Astrocyte (in vitro differentiated cells and primary cell): ENCODE measurements at regions not wholly inside any gene's neighbourhood (a gene's known extent, or its start where the extent isn't known, plus 50 kb on each side); places are given as distances from the start of the nearest gene placed in this dataset.

Source experiments
- DNase-seq: peaks from one replicate; pipeline ENCODE4 v3.0.0-alpha.2; 2010; ENCODE audit warnings: low read depth
- FAIRE-seq: peaks from 2 replicates; lab custom pipeline; 2011; peaks lifted over from hg19 to GRCh38; lab: Jason Lieb, UNC
- H2AFZ ChIP-seq: 2 replicates; pipeline ENCODE4 v1.6.0; 2012; ENCODE audit warnings: low read depth, low read length, inconsistent platforms
- H3K27ac ChIP-seq: 2 replicates; pipeline ENCODE4 v1.5.1; 2011; ENCODE audit warnings: low read depth, low read length, inconsistent platforms
- H3K27me3 ChIP-seq: 2 replicates; pipeline ENCODE4 v1.6.0; 2011; ENCODE audit warnings: low read length, inconsistent platforms; ENCODE audit not compliant: insufficient read depth
- H3K36me3 ChIP-seq: 2 replicates; pipeline ENCODE4 v1.5.1; 2011; ENCODE audit warnings: low read length, inconsistent platforms; ENCODE audit not compliant: insufficient read depth
- H3K4me1 ChIP-seq: 2 replicates; pipeline ENCODE4 v1.5.1; 2011; ENCODE audit warnings: low read length, inconsistent platforms; ENCODE audit not compliant: insufficient read depth
- H3K4me2 ChIP-seq: 2 replicates; pipeline ENCODE4 v1.6.0; 2012; ENCODE audit warnings: low read length, inconsistent platforms
- H3K4me3 ChIP-seq: 2 replicates; pipeline ENCODE4 v1.5.1; 2011; ENCODE audit warnings: low read depth, mild to moderate bottlenecking, low read length, inconsistent platforms; ENCODE audit not compliant: insufficient read depth
- H3K79me2 ChIP-seq: 2 replicates; pipeline ENCODE4 v1.6.0; 2012; ENCODE audit warnings: mild to moderate bottlenecking, low read length, inconsistent platforms; ENCODE audit not compliant: insufficient read depth
- H3K9ac ChIP-seq: 2 replicates; pipeline ENCODE4 v1.6.0; 2012; ENCODE audit warnings: mild to moderate bottlenecking, low read length, inconsistent platforms
- H3K9me3 ChIP-seq: 2 replicates; pipeline ENCODE4 v1.5.1; 2012; ENCODE audit warnings: low read depth, mild to moderate bottlenecking, low read length, inconsistent platforms; ENCODE audit not compliant: insufficient read depth
- H4K20me1 ChIP-seq: 2 replicates; pipeline ENCODE4 v1.6.0; 2012; ENCODE audit warnings: low read length, inconsistent platforms; ENCODE audit not compliant: insufficient read depth
- H3K27ac Mint-ChIP-seq: one replicate; pipeline ENCODE4 v1.8.0; 2021; ENCODE audit warnings: mild to moderate bottlenecking, mixed read lengths; ENCODE audit not compliant: unreplicated experiment
- H3K27me3 Mint-ChIP-seq: one replicate; pipeline ENCODE4 v1.8.0; 2021; ENCODE audit warnings: low read depth, mixed read lengths; ENCODE audit not compliant: unreplicated experiment
- H3K36me3 Mint-ChIP-seq: one replicate; pipeline ENCODE4 v1.8.0; 2021; ENCODE audit warnings: low read depth, mixed read lengths; ENCODE audit not compliant: unreplicated experiment
- H3K4me1 Mint-ChIP-seq: one replicate; pipeline ENCODE4 v1.8.0; 2021; ENCODE audit warnings: low read depth, mixed read lengths; ENCODE audit not compliant: unreplicated experiment
- H3K4me3 Mint-ChIP-seq: one replicate; pipeline ENCODE4 v1.8.0; 2021; ENCODE audit warnings: mild to moderate bottlenecking, moderate library complexity, mixed read lengths; ENCODE audit not compliant: unreplicated experiment
- H3K9me3 Mint-ChIP-seq: one replicate; pipeline ENCODE4 v1.8.0; 2021; ENCODE audit warnings: mild to moderate bottlenecking, mixed read lengths; ENCODE audit not compliant: unreplicated experiment
- CTCF ChIP-seq: IDR thresholded peaks from 2 replicates; pipeline ENCODE4 v1.5.1; 2011; ENCODE audit warnings: low read depth, mild to moderate bottlenecking, inconsistent platforms, low read length, moderate library complexity; ENCODE audit not compliant: insufficient read depth
- EZH2 ChIP-seq: IDR thresholded peaks from 2 replicates; pipeline ENCODE4 v1.6.1; 2012; ENCODE audit warnings: mild to moderate bottlenecking, low read length, inconsistent platforms; ENCODE audit not compliant: insufficient read depth

GRCh38 chr17:74006371-74006770, 197.1 kb upstream of the RPL38 start:
- peaks cover 57% of the 10 kb centered on the region for H3K27me3 Mint-ChIP-seq

GRCh38 chr17:74008196-74008595, 195.3 kb upstream of the RPL38 start:
- Mint-ChIP-seq H3K9me3 (no peaks in the 10 kb centered on the region), H3K4me3 (no peak overlapping the region), H3K27ac (no peak overlapping the region), H3K27me3 (peaks cover 52% of the 10 kb centered on the region), H3K36me3 (no peaks in the 10 kb centered on the region), H3K4me1 (peaks cover 1% of the 10 kb centered on the region)
- Histone ChIP-seq H3K4me3 (no peak overlapping the region), H3K79me2 (no peaks in the 10 kb centered on the region), H3K4me2 (no peak overlapping the region), H2AFZ (no peak overlapping the region), H3K4me1 (no peaks in the 10 kb centered on the region), H3K9ac (no peak overlapping the region), H3K36me3 (no peaks in the 10 kb centered on the region), H3K27me3 (peaks cover 4% of the 10 kb centered on the region), H3K9me3 (no peaks in the 10 kb centered on the region), H4K20me1 (no peaks in the 10 kb centered on the region), H3K27ac (no peak overlapping the region)
- no peak for TF ChIP-seq CTCF
- no peak for TF ChIP-seq EZH2
- DNase-seq, result no peak
- no peak for FAIRE-seq

More at GRCh38 chr17:74006371-74006770, 197.1 kb upstream of the RPL38 start:
- Histone ChIP-seq H3K36me3 (no peaks in the 10 kb centered on the region), H3K9ac (no peak overlapping the region), H3K79me2 (no peaks in the 10 kb centered on the region), H3K27ac (no peak overlapping the region), H2AFZ (no peak overlapping the region), H3K4me1 (no peaks in the 10 kb centered on the region), H3K27me3 (peaks cover 2% of the 10 kb centered on the region), H4K20me1 (no peaks in the 10 kb centered on the region), H3K4me3 (no peak overlapping the region), H3K4me2 (no peak overlapping the region), H3K9me3 (no peaks in the 10 kb centered on the region)
- Mint-ChIP-seq H3K36me3 (no peaks in the 10 kb centered on the region), H3K4me1 (peaks cover 1% of the 10 kb centered on the region), H3K9me3 (no peaks in the 10 kb centered on the region), H3K4me3 (no peak overlapping the region), H3K27ac (no peak overlapping the region)
- no peak for TF ChIP-seq EZH2
- no peak for TF ChIP-seq CTCF
- DNase-seq (no peak), FAIRE-seq (no peak)

GRCh38 chr17:74009056-74009625, 194.3 kb upstream of the RPL38 start:
- no peaks in the 10 kb centered on the region for H3K36me3 Mint-ChIP-seq
- FAIRE-seq, result no peak
- no peaks in the 10 kb centered on the region for H3K9me3 Mint-ChIP-seq
- TF ChIP-seq CTCF, result no peak
- no peak for TF ChIP-seq EZH2
- DNase-seq, result no peak
- H3K4me2 ChIP-seq, result no peak overlapping the region
- H3K9ac ChIP-seq, result no peak overlapping the region
- no peaks in the 10 kb centered on the region for H3K36me3 ChIP-seq
- H3K79me2 ChIP-seq, result no peaks in the 10 kb centered on the region
- H3K27me3 ChIP-seq, result peaks cover 4% of the 10 kb centered on the region
- H3K4me1 ChIP-seq, result no peaks in the 10 kb centered on the region
- H3K27me3 Mint-ChIP-seq, result peaks cover 51% of the 10 kb centered on the region
- H3K27ac ChIP-seq, result no peak overlapping the region
- no peak overlapping the region for H3K4me3 ChIP-seq
- no peak overlapping the region for H2AFZ ChIP-seq
- no peaks in the 10 kb centered on the region for H3K9me3 ChIP-seq
- no peaks in the 10 kb centered on the region for H4K20me1 ChIP-seq
- H3K4me1 Mint-ChIP-seq, result peaks cover 1% of the 10 kb centered on the region
- H3K4me3 Mint-ChIP-seq, result no peak overlapping the region
- no peak overlapping the region for H3K27ac Mint-ChIP-seq
